ENCODE measurements at regions not wholly inside any gene's neighbourhood (a gene's known extent, or its start where the extent isn't known, plus 50 kb on each side); places are given as distances from the start of the nearest gene placed in this dataset.

- DNase-seq (ENCODE audit: low read depth in 2 of 3, low spot score in 1 of 3), result no peak
These were observed 167.1 kb upstream of the ZMIZ1 start for GRCh38 chr10:78901694-78902093.

- DNase-seq (ENCODE audit: low read depth in 2 of 3, low spot score in 1 of 3), result no peak
These were observed 166.0 kb upstream of the ZMIZ1 start for GRCh38 chr10:78902815-78903214.

DNA sequence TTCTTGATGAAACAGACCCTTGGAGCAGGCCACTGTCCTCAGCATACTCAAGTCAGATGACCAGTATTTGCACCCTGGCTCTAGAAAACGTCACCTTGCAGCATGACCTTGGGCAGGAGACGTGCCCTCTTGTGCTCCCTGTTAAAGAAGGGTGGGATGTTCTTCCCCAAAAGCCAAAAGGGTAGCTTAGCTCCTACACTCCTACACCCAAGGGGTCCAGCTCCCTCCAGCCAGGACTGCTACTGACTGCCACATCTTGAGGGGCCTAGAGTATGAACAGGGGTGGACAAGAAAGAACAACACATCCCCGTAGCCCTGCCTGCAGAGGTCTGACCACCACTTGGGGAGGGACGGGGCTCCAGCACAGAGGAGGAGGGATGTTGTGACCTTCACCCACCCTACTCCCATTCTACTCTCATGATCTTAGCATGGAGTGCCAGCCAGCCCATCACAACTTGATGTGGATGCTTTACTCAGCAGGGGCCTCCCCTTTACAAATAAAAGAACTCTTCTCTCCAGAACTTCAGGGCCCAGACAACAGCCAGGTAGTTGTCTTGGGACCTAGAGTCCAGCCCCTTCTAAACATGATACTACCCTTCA, 165.3 kb upstream of the ZMIZ1 start:
- DNase-seq (ENCODE audit: low read depth in 2 of 3, low spot score in 1 of 3), result no peak

GRCh38 chr10:78904196-78904595, 164.6 kb upstream of the ZMIZ1 start:
- no peak for DNase-seq (ENCODE audit: low read depth in 2 of 3, low spot score in 1 of 3)

DNA sequence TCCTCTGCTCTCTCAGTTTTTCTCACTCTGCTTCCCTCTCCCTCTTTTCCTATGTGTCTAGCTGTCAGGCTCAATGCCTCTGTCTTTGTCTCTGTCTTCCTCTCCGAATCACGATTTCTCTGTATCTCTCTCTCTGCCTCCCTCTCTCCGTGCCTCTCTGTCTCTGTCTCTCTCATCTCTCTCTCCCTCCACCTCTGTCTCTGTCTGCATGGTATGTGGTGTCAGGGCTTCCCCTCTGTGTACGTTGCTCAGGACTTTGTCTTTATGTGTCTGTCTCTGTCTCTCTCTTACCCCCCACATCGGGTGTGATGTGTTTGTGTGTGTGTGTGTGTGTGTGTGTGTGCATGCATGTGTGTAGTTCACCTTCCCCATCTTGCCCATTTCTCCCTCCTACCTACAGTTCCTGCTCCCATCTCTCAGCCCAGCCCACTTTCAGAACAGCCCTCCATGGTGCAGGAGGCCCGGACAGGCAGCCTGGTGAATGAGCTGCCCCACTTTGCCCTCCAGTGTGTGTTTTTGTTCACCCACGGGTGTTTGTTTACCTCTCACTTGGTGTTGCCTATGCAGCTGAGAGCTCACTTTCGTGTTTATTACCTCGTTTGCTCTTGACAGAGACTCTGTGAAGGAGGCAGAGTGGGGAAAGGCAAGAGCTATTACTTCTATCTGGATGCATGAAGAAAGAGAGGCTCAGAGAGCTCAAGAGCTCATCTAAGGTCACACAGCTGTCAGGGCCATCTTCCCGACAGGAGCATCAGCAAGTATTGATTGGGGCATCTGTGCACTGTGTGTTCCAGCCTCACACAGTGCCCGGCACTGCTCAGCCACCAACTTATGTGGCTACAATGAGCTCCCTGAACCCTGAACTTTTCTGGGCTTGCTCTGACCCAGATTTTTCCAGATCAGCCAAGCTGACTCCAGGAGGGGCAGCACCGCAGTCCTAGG, 163.5 kb upstream of the ZMIZ1 start:
- DNase-seq (ENCODE audit: low read depth in 2 of 3, low spot score in 1 of 3), result no peak

DNA sequence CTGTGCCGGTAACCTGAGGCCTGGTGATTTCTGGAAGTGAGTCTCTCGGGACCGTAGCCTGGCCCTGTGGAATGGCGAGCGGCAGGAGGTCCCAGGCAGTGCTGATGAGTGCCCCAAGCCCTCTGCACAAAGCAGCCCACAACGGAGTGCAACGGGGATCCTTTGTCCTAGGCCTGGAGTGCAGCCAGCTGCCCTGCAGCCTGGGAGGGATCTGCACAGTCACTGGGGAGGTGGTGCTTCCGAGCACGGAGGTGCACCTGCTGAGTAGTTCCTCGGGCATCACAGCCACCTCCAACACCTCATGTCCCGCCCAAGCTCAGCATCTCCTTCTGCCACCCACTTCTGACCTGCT, 162.8 kb upstream of the ZMIZ1 start:
- DNase-seq (ENCODE audit: low read depth in 2 of 3, low spot score in 1 of 3), result no peak

- DNase-seq (ENCODE audit: low read depth in 2 of 3, low spot score in 1 of 3), result no peak
These were observed 161.9 kb upstream of the ZMIZ1 start for GRCh38 chr10:78906734-78907390.

DNA sequence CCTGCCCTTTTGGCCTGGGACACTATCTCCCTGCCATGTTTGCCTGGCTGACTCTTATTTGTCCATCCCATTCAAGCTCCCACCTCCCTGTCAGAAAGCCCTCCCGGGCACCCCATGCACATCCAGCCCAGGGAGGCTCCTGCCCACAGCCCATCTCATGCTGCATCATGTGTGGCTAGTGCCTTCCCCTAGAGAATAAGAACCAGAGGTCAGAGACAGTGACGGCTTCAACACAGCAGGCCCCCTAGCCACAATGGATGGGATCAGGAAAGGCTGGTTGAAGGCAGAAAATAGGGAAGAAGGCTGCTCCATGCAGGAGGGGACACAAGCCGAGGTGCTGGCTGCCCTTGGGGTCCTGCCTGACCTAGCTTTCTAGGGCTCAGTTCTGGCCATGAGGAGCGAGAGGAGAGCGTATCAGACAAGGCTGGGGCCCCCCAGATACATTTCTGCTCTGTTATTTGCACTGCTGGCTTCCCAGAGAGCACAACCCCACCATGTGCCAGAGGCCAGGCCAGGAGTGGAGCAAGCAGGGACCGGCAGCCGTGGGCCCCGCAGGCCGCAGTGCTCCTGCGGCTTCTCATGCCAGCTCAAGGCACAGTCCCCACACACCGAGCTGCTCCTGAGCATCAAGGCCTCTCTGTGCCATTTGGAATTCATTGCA, 161.1 kb upstream of the ZMIZ1 start:
- DNase-seq (ENCODE audit: low read depth in 2 of 3, low spot score in 1 of 3), result no peak

- DNase-seq (ENCODE audit: low read depth in 2 of 3, low spot score in 1 of 3), result no peak
These were observed 159.5 kb upstream of the ZMIZ1 start for GRCh38 chr10:78909221-78909620.

- no peak for DNase-seq (ENCODE audit: low read depth in 2 of 3, low spot score in 1 of 3)
These were observed 158.7 kb upstream of the ZMIZ1 start for GRCh38 chr10:78910021-78910420.

DNA sequence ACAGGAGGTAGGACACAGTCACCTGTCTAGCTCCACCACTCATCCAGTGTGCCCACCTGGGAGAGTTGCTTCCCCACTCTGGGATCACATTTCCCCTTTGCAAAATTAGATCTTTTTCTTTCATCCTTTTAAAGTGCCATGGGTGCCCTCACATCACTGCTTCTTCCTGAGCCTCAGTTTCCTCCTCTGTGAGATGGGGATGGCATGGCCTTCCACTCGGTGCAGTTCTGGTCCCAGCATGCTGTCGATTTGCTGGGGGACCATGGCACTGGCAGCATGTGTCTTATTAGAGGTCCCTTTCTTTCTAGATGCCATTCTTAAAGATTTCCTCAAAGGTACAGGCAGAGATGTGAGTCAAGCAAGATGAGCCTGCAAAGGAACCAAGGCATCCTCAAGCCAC, 158.3 kb upstream of the ZMIZ1 start:
- DNase-seq (ENCODE audit: low read depth in 2 of 3, low spot score in 1 of 3), result no peak

GRCh38 chr10:78910886-78911285, 157.9 kb upstream of the ZMIZ1 start:
- DNase-seq (ENCODE audit: low read depth in 2 of 3, low spot score in 1 of 3), result no peak

DNA sequence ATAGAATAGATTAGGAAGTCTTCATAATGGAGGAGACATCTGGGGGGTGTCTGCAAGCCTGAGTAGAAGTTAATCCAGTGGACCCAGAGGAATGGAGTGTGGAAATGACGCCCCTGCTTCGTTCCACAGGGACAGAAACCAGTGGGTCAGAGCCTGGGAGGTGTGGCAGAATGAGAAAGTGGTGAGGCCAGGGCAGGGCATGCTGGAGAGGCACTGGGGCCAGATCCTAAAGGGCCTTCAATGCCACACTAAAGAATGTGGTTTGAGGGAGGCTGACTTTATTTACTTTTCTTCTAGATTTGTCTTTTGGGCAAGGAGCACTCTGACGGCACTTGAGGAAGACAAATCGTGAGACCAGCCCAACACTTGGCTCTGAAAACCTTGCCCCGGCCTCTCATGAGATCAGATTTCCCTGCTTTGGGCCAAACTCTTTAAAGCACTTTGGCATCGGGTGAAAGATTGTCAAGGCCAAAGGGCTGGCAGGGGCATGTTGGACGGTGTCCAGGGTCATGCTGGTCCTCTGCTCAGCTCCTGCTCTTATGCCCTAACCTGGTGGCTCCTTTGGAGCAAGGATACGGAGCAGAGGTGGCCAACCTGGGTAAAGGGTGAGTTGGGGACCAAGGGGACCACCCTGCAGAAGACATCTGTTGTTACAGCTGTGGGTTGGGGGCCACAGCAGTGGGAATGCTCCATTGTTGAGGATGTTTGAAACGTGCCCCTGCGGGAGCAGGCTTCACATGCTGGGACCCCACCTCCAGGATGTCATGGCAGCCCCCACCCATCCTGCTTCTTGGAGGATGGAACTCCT, 157.0 kb upstream of the ZMIZ1 start:
- no peak for DNase-seq (ENCODE audit: low read depth in 2 of 3, low spot score in 1 of 3)

DNA sequence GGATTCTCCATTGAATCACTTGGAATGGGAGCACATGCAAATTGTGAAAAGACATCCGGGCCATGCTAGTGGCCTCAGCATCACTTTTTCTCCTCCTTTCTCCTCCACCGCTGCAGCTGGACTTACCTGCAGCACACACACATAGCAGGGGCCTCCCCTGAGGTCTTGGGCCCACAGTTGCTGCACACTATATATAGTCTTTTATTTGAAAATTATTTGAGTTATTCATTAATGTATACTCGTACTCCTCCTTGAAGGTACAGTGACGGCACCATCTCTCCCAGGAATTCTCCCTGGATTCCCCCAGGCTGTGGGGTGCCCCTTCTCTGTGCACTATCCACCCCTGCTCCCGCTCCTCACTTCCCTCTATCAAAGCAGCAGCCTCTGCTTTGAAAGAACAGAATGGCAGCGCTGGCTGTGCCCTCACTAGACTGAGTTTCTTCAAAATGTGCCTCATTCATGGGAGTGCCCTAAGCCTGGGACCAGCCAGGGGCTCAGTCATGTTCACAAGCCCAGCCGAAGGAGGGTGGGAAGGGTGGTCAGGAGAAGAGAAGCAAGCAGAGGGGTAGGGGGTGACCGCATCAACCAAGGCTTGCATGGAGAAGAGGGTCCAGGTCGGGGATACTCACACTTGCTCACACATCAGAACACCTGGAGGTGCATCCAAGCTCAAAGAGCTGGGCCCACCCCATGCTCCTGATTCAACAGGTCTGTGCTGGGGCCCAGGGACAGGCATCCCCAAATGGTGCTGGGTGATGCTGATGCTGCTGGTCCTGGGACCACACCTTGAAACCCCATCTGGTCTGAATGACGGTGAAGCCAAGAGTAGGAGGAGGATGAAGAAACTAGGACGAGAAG, 156.2 kb upstream of the ZMIZ1 start:
- no peak for DNase-seq (ENCODE audit: low read depth in 2 of 3, low spot score in 1 of 3)

GRCh38 chr10:78913219-78914059, 155.3 kb upstream of the ZMIZ1 start:
- DNase-seq (ENCODE audit: low read depth in 2 of 3, low spot score in 1 of 3), result no peak

- no peak for DNase-seq (ENCODE audit: low read depth in 2 of 3, low spot score in 1 of 3)
These were observed 154.7 kb upstream of the ZMIZ1 start for GRCh38 chr10:78914060-78914378.

- no peak for DNase-seq (ENCODE audit: low read depth in 2 of 3, low spot score in 1 of 3)
These were observed 154.1 kb upstream of the ZMIZ1 start for GRCh38 chr10:78914502-78915189.

DNA sequence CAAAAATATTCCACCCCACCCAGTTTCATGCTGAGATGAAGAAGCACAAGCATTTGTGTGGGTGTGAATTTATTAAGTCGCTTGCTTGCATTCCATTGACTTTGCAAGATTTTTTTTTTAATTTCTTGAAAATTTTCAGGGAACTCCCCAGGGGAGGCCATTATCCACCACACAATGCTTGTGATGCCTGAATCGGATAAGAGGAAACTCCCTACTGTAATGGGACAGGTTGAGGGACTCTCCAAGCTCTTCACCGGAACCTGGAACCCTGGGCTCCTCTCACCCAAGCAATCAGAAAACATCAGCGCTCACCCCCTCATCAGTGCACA, 153.6 kb upstream of the ZMIZ1 start:
- DNase-seq (ENCODE audit: low read depth in 2 of 3, low spot score in 1 of 3), result no peak

GRCh38 chr10:78916227-78916626, 152.5 kb upstream of the ZMIZ1 start:
- no peak for DNase-seq (ENCODE audit: low read depth in 2 of 3, low spot score in 1 of 3)

Measured in stimulated activated CD4-positive, alpha-beta T cell treated with anti-CD3 and anti-CD28 coated beads, Interleukin-12 subunit alpha, Interleukin-12 subunit beta, amount 100 ng/mL, for 48 hours (primary cell).